K562 (cell line): ENCODE measurements at regions not wholly inside any gene's neighbourhood (a gene's known extent, or its start where the extent isn't known, plus 50 kb on each side); places are given as distances from the start of the nearest gene placed in this dataset.

ENCODE experiments used
- BCL6 ChIP-seq: fragments of 250-450 bp; sonication (Bioruptor Pico); IDR thresholded peaks from 2 replicates; pipeline ENCODE4 v1.4.0; 2020
- E4F1 ChIP-seq: fragments of 250-450 bp; sonication (Bioruptor Pico); IDR thresholded peaks from 2 replicates; pipeline ENCODE4 v1.5.0; 2021; ENCODE audit warnings: mild to moderate bottlenecking, borderline replicate concordance
- ERF ChIP-seq: fragments of 450-650 bp; formaldehyde crosslinking; IDR thresholded peaks from 2 replicates; pipeline ENCODE4 v1.4.0; 2020; ENCODE audit warnings: mild to moderate bottlenecking, mixed read lengths
- FIP1L1 ChIP-seq: fragments of 200-400 bp; formaldehyde crosslinking; IDR thresholded peaks from 2 replicates; pipeline ENCODE4 v1.6.1; 2018; ENCODE audit warnings: mild to moderate bottlenecking, low read depth, low read length; ENCODE audit not compliant: poor library complexity, severe bottlenecking
- HCFC1 ChIP-seq: IDR thresholded peaks from 2 replicates; pipeline ENCODE4 v1.6.1; 2012; ENCODE audit warnings: low read depth, low read length, improper control_type of control experiment
- SRSF9 ChIP-seq: fragments of 200-400 bp; formaldehyde crosslinking; IDR thresholded peaks from 2 replicates; pipeline ENCODE4 v1.6.1; 2017; ENCODE audit warnings: low read depth, low read length, borderline replicate concordance
- TCF7L2 ChIP-seq: fragments of 150-350 bp; IDR thresholded peaks from 2 replicates; pipeline ENCODE4 v1.6.1; 2016; ENCODE audit warnings: low read depth, mild to moderate bottlenecking, low read length, moderate library complexity
- ZNF592 ChIP-seq: fragments of 450-650 bp; IDR thresholded peaks from 2 replicates; pipeline ENCODE4 v1.6.1; 2017; ENCODE audit warnings: antibody characterized with exemption, mild to moderate bottlenecking

- no peak for TF ChIP-seq ZNF592
- no peak for TF ChIP-seq SRSF9
- TF ChIP-seq BCL6 (CRISPR knock-in tag): no peak
- TF ChIP-seq HCFC1: no peak
- no peak for TF ChIP-seq E4F1 (CRISPR knock-in tag)
- TF ChIP-seq ERF: no peak
- TF ChIP-seq TCF7L2: no peak
- no peak for TF ChIP-seq FIP1L1
Measured at GRCh38 chr22:49010901-49011300, 816.8 kb downstream of the BRD1 start (continued).
